NOMO-1 treated with DMSO at 0.1 percent for 48 hours (cell line): ENCODE measurements at regions not wholly inside any gene's neighbourhood (a gene's known extent, or its start where the extent isn't known, plus 50 kb on each side); places are given as distances from the start of the nearest gene placed in this dataset.
"Not testable (repeated sequence)": the region's sequence is repeated elsewhere in the genome, so short reads cannot be mapped to it uniquely, and the experiment has no call there.

ENCODE experiments used
- DNase-seq: peaks from one replicate; lab custom pipeline; 2025; ENCODE audit not compliant: unreplicated experiment; lab: John Stamatoyannopoulos, UW

DNA sequence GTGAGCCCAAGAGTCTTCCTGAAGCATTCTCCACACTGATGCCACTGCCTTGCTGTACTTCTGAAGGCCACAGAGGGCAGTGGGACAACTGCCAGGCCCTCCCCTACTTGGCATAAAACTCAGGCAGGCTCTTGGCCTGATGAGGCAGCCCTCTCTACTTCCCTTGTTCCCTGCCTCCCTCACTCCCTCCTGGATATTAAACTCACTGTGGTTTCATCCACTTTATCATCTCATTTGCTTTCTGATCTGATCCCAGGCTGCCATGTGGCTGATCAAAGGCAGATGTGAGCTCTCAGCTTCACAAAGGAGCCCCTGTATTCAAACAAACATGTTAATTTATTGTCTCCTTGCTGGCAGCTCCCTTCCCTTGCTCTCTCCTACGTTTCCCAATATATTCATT lies 533.5 kb downstream of the IGSF11 start:
- no peak for DNase-seq

DNA sequence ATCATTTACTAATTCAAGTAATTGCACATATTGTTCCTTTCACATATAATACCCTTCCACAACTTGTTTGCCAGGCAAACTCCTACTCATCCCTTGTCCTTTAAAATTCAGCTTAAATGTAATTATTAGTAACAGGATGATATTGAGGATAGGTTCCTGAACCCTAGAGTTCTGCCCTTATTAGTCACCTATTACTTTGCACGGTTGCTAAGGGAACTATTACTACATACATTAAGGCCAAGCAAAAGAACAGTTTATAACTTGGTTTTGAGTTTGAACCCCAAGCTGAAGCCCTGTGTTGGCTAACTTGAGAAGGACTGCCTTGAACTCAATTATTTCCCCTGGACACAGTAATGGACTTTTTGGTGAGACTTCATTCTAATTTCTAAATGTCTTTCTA lies 529.7 kb downstream of the IGSF11 start:
- no peak for DNase-seq

DNA sequence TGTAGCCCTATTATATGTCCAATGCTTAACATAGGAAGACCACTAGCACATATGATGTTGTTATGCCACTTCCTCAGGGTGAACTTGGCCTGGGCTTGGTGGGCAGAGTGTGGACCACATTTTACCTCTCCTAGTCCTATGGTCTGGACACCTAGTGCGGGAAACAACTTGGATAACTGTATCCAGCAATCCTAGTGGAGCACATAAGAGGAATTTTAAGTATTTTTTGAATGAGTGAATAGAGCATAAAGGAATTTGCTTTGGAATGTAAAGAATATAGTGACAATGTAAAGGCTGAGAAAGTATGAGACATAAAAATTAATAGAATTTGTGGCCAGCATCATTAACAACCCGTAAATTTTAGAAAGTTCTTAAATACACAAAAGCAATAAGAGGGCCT lies 528.9 kb downstream of the IGSF11 start:
- no peak for DNase-seq

DNA sequence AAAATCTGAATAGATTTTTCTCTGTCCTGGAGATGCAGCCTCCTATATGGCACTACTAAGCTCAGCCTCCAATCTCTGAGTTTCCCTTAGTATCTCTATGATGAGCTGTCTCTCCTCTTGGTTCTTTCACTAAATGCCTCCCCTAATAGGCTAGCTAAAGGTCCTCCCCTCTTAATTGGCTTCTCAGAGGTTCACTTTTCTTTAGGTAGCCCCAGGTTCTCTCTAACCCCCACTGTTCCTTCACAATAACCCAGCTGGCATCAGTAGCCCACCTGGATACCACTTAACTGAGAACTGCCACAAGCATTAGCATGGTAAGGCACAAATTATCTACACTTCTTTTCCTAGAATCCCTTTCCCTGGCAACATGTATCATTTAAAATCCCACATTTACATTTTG lies 523.2 kb downstream of the IGSF11 start:
- no peak for DNase-seq

DNA sequence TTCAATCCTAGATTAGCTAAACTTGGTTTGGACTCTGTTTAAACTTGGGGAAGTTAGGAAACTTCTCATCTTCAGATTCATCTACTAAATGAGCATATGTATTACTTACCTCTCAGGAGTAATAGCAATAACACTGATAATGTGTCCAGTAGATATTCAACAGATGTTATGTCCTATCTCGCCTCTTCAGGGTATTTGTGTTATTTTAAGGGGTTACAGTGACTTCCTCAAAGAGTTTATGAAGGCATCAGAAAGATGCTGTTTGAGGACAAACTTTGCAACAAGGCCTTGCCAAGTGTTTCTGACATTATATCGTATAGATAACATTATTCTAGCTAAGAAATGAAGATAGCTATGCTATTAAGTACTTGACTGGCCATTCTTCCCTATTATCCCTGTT lies 522.3 kb downstream of the IGSF11 start:
- DNase-seq, result no peak

DNA sequence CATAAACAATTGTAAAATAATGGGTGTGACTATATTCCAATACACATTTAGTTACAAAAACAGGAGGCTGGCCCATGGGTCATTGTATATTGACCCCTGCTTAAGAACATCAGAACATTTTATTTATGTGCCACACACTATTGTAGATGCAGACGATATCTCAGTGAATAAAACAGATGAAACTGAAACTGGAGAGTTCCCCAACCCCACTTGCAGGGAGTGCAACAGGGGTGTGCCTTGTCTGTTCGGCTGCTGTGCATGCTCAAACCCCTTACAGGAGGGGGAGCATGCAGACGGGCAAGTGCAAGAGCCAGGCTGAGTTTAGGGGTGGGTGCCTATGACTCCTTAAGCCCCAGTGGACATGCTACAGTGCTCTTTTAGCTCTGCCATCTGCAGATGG lies 509.6 kb downstream of the IGSF11 start:
- no peak for DNase-seq

DNA sequence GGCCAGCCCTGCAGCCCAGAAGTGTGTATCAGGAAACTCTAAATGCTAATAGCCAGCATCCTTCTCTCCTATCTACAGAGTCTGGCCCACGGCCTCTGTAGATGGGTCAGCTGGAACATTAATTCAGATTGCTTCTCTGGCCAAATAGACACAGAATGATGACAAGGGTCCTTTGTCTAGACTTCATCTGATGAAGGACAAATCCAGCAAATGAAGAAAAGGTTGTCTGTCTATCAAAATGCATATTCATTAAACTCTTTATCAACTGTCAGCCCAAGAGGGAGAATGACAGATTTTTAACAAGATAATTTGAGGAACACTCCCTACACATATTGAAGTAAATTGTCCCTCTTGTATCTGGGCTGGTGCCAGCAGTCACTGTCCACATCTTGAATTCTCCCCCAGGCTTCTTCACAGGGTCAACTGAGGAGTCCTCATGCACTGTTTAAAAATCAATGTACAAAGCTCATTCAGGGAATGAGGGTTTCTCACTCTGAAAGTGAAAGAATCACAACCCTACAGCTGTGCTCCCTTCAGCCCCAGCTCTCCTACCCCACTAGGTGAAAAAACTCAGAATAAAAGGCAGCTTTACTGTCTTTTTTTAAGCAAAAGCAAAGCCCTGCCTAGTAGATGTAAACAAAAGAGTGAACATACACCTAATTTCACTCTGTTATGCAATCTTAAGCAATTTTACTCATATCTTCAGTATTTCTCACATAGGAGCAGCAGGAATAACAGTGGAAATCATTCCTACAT lies 507.7 kb downstream of the IGSF11 start:
- DNase-seq, result no peak

DNA sequence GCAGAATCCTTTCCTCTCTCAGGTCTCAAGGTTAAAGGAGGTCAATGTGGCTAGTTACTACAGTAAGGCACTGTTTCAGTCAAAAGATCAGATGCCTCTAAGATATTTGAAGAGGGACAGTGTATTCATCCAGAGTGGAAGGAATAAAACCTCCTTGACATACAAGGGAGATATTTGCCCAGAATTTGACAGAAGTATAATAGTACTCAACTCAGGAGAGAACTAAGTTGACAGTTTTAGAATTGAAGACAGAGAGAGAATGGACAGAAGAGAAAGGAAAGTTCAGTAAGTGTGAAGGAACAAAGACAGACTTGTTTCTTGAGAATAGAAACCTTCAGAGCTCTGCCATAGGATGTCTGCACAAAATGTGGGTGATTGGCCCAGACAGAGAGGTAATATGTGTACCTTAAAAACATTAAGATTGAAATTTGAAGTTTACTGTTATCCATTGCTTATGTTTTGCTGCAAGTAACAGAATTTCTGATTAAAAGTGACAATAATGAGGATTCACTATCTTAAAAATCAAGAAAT lies 507.1 kb downstream of the IGSF11 start:
- DNase-seq, result no peak

DNA sequence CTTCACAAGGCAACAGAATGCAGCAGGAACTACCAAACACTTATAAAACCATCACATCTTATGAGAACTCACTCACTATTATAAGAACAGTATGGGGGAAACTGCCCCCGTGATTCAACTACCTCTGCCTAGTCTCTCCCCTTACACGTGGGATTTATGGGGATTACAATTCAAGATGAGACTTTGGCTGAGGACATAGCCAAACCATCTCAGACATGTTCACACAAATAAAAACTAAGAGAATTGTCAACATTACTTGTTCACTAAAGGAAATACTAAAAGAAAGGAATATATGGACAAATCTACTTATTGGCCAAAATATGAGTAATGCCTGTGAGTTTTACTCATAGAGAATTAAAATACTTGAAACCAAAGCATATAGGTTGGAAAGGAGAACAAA lies 505.1 kb downstream of the IGSF11 start:
- no peak for DNase-seq

DNA sequence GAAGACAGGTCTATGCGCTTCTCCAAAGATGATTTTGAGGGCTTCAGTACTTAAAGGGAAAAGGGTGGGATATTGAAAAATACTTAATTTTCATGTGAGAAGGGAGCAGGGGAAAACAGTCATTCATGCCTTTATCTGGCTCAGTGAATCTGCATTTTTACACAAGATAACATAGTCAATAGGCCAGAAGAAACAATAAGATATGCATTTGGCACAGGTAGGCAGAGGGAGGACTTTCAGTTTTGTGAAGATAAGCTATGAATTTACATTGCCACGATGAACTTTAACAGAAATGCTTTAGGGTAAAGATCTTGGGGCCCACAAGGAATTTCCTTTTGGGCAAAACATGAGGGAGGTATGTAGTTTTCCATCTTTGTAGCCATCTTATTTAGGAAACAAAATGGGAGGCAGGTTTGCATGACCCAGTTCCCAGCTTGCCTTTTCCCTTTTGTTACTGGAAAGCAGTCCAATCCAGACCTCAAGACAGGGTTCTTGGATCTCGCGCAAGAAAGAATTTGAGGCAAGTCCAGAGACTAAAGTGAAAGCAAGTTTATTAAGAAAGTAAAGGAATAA lies 504.2 kb downstream of the IGSF11 start:
- no peak for DNase-seq

DNA sequence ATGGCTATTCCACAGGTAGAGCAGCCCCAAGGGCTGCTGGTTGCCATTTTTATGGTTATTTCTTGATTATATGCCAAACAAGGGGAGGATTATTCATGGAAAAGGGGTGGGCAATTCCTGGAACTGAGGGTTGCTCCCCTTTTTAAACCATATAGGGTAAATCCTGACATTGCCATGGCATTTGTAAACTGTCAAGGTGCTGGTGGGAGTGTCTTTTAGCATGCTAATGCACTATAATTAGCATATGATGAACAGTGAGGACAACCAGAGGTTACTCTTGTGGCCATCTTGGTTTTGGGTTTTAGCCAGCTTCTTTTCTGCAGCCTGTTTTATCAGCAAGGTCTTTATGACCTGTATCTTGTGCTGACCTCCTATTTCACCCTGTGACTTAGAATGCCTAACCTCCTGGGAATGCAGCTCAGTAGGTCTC lies 503.7 kb downstream of the IGSF11 start:
- DNase-seq, result not testable (repeated sequence)

DNA sequence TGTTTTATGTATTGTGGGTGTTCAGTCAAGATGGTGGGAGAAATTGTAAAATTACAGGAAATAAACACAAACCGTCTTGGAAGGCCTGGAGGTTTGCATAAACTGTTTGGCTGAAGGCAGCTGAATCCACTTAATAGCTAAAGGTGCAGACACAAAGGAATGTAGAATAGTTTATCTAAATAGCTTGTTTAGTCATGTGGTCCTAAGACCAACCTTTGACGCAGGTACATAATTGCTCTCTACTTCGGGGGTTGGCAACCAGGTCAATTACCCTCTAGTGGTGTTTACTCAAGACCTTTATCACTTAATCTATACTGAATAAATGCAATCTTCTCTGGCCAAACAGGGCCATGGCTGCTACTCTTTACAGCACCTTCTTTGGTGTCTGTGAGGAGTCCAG lies 502.8 kb downstream of the IGSF11 start:
- DNase-seq, result no peak

DNA sequence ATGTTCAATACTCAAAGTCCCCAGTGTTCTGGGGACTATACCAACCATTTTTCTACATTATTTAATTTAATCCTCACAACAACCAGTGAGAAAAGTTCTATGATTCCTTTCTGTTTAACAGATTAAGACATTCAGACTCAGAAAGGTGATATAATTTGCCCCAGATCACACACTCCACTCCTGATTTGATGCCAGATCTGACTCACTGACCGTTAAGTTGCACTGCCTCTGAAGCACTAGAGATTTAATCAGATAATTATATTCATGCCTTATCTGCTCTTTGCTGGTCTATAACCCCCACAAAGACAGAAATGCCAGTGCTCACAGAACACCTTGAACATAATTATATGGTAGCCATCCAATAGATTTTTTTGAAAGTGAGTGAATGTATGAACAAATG lies 501.0 kb downstream of the IGSF11 start:
- no peak for DNase-seq

DNA sequence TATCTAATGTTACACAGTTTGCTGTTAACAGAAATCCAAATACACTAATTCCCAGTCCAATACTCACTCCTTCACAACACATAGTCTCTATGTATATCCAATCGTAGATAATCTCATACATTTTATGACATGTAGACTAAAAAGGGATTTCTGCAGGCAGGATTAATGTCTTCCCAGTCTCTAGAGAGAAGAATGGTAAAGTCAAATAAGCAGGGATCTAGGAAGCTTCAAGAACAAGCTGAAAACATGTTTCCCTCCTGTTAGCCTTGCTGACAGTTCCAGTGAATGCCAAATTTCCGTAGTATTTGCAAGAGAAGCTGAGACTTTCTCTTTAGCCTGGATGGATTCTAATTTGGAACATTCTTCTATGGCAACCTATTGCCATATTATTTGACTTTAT lies 500.1 kb downstream of the IGSF11 start:
- DNase-seq, result no peak

DNA sequence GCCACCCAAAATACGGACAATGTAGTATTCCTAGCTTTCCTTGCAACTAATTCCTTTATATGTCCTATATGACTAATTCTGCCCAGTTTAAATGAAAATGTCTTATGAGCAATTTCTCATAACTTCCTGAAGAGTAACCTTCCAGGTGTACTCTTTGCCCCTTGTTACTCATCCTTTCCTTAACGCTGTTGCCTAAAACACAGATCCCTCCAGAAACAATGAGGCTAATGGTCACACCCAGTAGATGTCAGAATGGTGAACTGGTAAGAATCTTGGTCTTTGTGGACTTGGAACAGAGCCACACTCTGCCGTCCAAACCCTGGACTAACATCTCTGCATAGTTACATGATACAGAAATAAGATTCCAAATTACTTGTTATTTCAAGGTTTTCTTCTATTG lies 497.9 kb downstream of the IGSF11 start:
- DNase-seq, result no peak

DNA sequence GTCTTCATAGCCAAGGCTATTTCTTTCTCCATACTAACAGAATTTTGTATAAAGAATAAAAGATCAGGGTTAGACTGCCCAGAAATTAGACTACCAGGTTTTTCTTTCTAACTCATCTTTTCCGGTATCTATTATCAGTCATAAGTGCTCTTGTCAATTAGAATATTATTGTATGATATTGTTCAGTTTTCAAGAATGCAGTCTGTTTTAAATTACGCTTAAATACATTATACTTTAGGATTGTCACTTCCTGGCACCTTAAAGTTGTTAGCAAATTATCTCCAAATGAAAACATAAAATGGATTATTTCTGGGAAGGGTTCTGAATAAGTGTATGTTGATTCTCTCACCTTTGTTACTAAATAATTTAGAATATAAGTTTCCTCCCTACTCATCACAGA lies 497.2 kb downstream of the IGSF11 start:
- no peak for DNase-seq

DNA sequence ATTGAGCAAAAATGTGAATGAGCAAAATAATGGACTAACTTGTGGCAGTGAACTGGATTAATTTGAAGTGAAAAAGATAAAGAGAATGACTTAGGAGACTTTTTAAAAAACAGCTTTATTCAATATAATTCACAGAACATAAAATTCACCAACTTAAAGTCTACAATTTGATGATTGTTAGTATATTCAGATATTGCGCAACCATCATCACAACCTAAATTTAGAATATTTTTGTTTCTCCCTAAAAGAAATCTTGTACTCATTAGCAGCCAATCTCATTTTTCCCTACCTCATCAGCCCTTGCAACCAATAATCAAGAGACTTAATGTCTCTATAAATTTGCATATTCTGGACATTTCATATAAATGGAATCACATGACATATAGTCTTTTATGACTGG lies 496.5 kb downstream of the IGSF11 start:
- no peak for DNase-seq

DNA sequence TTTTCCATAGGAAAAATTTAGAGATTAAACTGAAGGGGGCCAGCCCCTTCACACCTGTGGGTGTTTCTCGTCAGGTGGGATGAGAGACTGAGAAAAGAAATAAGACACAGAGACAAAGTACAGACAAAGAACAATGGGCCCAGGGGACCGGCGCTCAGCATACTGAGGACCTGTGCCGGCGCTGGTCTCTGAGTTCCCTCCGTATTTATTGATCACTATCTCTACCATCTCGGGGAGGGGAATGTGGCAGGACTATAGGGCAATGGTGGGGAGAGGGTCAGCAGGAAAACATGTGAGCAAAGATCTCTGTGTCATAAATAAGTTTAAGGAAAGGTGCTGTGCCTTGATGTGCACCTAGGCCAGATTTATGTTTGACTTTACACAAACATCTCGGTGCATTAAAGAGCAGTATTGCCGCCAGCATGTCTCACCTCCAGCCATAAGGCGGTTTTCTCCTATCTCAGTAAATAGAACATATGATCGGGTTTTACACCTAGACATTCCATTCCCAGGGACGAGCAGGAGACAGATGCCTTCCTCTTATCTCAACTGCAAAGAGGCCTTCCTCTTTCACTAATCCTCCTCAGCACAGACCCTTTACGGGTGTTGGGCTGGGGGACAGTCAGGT lies 494.7 kb downstream of the IGSF11 start:
- DNase-seq, result not testable (repeated sequence)

DNA sequence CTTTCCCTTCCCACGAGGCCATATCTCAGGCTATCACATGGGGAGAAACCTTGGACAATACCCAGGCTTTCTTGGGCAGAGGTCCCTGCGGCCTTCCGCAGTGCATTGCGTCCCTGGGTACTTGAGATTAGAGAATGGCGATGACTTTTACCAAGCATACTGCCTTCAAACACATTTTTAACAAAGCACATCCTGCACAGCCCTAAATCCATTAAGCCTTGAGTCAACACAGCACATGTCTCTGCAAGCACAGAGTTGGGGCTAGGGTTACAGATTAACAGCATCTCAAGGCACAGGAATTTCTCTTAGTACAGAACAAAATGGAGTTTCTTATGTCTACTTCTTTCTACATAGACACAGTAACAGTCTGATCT lies 494.2 kb downstream of the IGSF11 start:
- not testable (repeated sequence) for DNase-seq

DNA sequence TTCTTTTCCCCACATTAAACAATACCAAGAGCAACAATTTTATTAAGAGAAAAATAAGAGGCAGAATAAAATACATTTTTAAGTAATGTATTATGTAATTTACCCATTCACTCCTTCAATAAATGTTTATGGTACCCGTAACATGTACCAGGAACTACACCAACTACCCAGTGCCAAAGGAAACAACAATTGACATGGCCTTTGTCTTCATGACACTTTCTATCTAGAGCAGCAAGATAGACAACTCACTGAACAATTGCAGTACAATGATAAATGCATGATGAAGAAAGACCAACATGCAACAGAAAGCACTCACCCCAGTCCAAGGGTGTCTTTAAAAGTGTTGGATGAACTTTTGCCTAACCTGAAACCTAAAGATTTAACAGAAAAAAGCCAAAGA lies 493.8 kb downstream of the IGSF11 start:
- DNase-seq, result no peak

DNA sequence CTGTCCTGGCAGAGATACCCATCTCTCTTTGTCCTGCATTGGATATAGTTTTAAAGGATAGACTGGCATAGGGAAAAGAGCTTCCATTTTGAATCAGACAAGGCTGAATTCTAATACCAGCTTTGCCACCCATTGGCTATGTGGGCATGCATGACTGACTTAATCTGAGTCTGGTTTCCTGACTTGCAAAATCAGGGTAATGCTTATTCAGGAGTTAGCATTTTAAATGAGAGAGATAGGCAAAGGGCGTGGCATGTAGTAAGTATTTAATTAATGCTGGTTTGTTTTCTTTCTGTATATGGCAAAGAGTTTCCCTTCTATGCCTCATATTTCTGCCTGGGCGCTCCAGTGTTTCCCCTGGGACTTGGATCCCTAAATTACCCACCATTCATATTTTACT lies 492.9 kb downstream of the IGSF11 start:
- DNase-seq, result no peak

DNA sequence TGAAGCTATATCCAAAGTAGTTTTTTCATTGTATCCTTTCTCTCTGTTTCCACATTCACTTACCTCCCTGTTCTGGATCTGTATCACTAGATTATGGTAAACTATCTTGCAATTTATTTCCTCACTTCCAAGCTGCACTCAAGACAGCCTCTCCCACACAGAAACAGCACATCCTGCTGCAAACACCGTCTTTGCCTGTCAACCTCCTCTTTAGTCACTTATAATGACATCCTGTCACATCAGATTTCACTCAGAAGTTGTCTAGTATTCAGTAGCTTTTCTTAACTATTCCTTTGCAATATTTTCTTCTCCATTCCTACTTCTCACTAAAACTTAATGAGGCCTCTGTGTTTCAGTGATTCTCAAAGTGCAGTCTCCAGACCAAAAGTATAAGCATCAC lies 490.8 kb downstream of the IGSF11 start:
- no peak for DNase-seq
